Osteoblast (primary cell): ENCODE measurements at regions not wholly inside any gene's neighbourhood (a gene's known extent, or its start where the extent isn't known, plus 50 kb on each side); places are given as distances from the start of the nearest gene placed in this dataset.

Experiments
- DNase-seq: peaks from one replicate; pipeline ENCODE4 v3.0.0; 2011; ENCODE audit warnings: low spot score, mixed read lengths; ENCODE audit not compliant: insufficient read length; ENCODE audit errors: missing footprints
- H2AFZ ChIP-seq: 2 replicates; pipeline ENCODE4 v1.6.0; 2011; ENCODE audit warnings: mild to moderate bottlenecking, low read length
- H3K27ac ChIP-seq: 2 replicates; pipeline ENCODE4 v1.5.1; 2011; ENCODE audit warnings: mild to moderate bottlenecking, low read depth, low read length, moderate library complexity
- H3K27me3 ChIP-seq: 2 replicates; pipeline ENCODE4 v1.6.0; 2012; ENCODE audit warnings: mild to moderate bottlenecking, control low read depth, inconsistent platforms, low read length, moderate library complexity; ENCODE audit not compliant: insufficient read depth
- H3K36me3 ChIP-seq: 2 replicates; pipeline ENCODE4 v1.5.1; 2011; ENCODE audit warnings: mild to moderate bottlenecking, low read length, control low read depth, moderate library complexity; ENCODE audit not compliant: insufficient read depth
- H3K4me1 ChIP-seq: 2 replicates; pipeline ENCODE4 v1.5.1; 2011; ENCODE audit warnings: mild to moderate bottlenecking, low read length, control low read depth, moderate library complexity; ENCODE audit not compliant: insufficient read depth
- H3K4me2 ChIP-seq: 2 replicates; pipeline ENCODE4 v1.6.0; 2011; ENCODE audit warnings: mild to moderate bottlenecking, low read length; ENCODE audit not compliant: insufficient read depth
- H3K4me3 ChIP-seq: fragments of 200-600 bp; sonication (generic); 3 replicates; pipeline ENCODE4 v1.5.1; 2012; ENCODE audit warnings: mild to moderate bottlenecking, low read length, inconsistent platforms; ENCODE audit not compliant: insufficient read depth
- H3K79me2 ChIP-seq: 2 replicates; pipeline ENCODE4 v1.6.0; 2012; ENCODE audit warnings: mild to moderate bottlenecking, low read length, control low read depth, inconsistent platforms; ENCODE audit not compliant: insufficient read depth
- H3K9me3 ChIP-seq: 2 replicates; pipeline ENCODE4 v1.5.1; 2011; ENCODE audit warnings: low read depth, low read length, control low read depth
- H4K20me1 ChIP-seq: 2 replicates; pipeline ENCODE4 v1.6.0; 2012; ENCODE audit warnings: mild to moderate bottlenecking, low read length, control low read depth; ENCODE audit not compliant: insufficient read depth
- TF ChIP-seq, protein P1 (sequence below): IDR thresholded peaks from 2 replicates; pipeline ENCODE4 v1.5.1; 2011; ENCODE audit warnings: mild to moderate bottlenecking, low read depth, low read length, moderate library complexity; ENCODE audit errors: extremely low read depth

DNA sequence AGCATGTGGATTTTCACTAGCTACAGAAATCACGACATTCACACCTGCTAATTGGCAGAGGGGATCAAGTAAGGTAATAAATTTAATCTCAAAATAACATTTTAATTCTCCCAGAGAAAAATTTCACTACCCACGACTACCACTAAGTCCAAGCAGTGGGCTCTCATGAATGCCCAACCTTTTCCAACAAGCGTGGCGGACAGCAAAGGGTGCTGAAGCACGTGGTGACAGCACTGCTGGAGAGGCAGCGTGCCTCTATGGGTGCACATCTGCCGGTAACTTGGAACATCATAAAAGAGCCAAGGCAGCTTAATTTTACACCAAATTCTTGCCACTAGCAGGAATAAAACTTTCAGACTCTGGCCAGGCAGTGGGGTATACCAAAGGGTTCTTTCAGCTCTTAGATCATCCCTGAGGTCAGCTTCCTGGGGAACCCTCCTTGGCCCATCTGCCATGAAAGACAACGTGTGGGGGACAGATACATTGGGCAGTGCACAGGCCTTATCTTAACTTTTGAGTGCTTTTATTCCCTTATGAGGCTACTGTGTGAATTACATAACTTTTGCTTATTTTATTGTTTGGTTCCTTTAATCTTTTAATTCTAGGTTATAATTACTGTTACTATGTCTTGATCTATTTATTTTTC, 206.7 kb upstream of the KCTD7 start:
- TF ChIP-seq, protein P1, sequence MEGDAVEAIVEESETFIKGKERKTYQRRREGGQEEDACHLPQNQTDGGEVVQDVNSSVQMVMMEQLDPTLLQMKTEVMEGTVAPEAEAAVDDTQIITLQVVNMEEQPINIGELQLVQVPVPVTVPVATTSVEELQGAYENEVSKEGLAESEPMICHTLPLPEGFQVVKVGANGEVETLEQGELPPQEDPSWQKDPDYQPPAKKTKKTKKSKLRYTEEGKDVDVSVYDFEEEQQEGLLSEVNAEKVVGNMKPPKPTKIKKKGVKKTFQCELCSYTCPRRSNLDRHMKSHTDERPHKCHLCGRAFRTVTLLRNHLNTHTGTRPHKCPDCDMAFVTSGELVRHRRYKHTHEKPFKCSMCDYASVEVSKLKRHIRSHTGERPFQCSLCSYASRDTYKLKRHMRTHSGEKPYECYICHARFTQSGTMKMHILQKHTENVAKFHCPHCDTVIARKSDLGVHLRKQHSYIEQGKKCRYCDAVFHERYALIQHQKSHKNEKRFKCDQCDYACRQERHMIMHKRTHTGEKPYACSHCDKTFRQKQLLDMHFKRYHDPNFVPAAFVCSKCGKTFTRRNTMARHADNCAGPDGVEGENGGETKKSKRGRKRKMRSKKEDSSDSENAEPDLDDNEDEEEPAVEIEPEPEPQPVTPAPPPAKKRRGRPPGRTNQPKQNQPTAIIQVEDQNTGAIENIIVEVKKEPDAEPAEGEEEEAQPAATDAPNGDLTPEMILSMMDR: no peak
- Histone ChIP-seq H3K36me3 (no peaks in the 10 kb centered on the region), H3K79me2 (no peaks in the 10 kb centered on the region), H3K4me1 (no peaks in the 10 kb centered on the region), H3K4me2 (no peak overlapping the region), H2AFZ (no peak overlapping the region), H4K20me1 (no peaks in the 10 kb centered on the region), H3K9me3 (no peaks in the 10 kb centered on the region), H3K27me3 (no peaks in the 10 kb centered on the region), H3K4me3 (no peak overlapping the region), H3K27ac (no peak overlapping the region)
- no peak for DNase-seq

DNA sequence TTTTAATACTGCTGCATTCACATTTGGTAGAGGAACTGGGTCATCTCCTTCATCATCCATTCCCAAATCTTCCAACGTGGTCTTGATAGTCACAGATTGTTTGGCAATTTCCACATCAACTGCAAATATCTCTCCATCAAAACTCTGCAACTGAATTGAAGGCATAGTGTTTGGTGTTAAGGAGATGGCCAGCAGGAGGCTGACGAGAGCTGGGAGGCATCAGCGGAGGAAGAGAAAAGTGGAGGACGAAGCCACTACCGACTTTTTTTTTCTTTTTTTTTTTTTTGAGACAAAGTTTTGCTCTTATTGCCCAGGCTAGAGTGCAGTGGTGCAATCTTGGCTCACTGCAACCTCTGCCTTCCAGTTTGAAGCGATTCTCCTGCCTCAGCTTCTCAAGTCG, 205.0 kb upstream of the KCTD7 start:
- TF ChIP-seq, protein P1: no peak
- Histone ChIP-seq H3K4me1 (no peaks in the 10 kb centered on the region), H3K27me3 (no peaks in the 10 kb centered on the region), H3K4me2 (no peak overlapping the region), H3K4me3 (no peak overlapping the region), H2AFZ (no peak overlapping the region), H3K9me3 (no peaks in the 10 kb centered on the region), H3K27ac (no peak overlapping the region), H3K36me3 (no peaks in the 10 kb centered on the region), H4K20me1 (no peaks in the 10 kb centered on the region), H3K79me2 (no peaks in the 10 kb centered on the region)
- no peak for DNase-seq

DNA sequence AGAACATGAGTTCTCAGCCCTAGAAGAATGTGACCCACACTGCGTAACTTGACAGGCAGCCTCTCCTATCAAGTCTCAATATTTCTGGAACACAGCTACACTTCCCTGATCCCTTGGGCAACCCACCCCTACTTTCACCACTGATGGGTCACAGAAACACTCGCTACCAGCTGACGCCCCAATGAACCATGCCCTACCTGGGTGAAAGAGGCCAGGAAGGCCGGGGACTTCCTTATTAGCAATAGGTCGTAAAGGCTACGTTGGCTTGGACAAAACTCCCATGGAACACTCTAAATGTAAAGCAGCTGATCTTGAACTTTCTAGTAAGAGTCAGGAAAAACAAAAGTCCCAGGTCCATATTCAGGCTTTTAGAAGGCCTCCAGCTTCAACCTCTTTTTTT, 202.3 kb upstream of the KCTD7 start:
- Histone ChIP-seq H3K27ac (no peak overlapping the region), H3K27me3 (no peaks in the 10 kb centered on the region), H3K9me3 (no peaks in the 10 kb centered on the region), H3K4me3 (no peak overlapping the region), H2AFZ (no peak overlapping the region), H3K79me2 (no peaks in the 10 kb centered on the region), H3K4me2 (no peak overlapping the region), H3K4me1 (no peaks in the 10 kb centered on the region), H4K20me1 (no peaks in the 10 kb centered on the region), H3K36me3 (no peaks in the 10 kb centered on the region)
- TF ChIP-seq, protein P1: no peak
- DNase-seq: no peak

DNA sequence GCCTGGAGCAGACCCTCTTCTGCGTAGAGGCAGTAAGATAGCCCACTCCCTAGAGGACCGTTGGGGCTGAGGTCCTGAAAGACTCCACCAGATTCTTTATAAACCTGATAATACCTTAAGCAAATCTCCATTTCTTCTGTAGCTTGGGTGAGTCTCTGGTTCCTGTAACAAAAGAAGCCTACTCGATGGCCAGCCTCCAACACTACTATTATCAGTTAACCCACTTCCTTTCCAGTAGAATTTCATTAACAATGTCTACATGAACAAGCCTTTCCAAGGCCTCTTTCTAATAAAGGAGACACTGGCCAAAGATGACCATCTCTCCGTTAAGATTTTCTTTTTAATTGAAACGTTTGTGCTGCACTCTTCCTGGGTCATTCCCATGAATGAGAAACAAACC, 201.7 kb upstream of the KCTD7 start:
- no peaks in the 10 kb centered on the region for H3K4me1 ChIP-seq
- H3K79me2 ChIP-seq: no peaks in the 10 kb centered on the region
- no peak overlapping the region for H2AFZ ChIP-seq
- H3K36me3 ChIP-seq: no peaks in the 10 kb centered on the region
- no peak overlapping the region for H3K4me2 ChIP-seq
- DNase-seq: no peak
- H3K4me3 ChIP-seq: no peak overlapping the region
- H3K9me3 ChIP-seq: no peaks in the 10 kb centered on the region
- no peak overlapping the region for H3K27ac ChIP-seq
- no peaks in the 10 kb centered on the region for H3K27me3 ChIP-seq
- TF ChIP-seq, protein P1: no peak
- no peaks in the 10 kb centered on the region for H4K20me1 ChIP-seq
